Suprapubic skin (tissue), 4 donors: ENCODE measurements at regions not wholly inside any gene's neighbourhood (a gene's known extent, or its start where the extent isn't known, plus 50 kb on each side); places are given as distances from the start of the nearest gene placed in this dataset.

ENCODE experiments used
- DNase-seq, 2 donors: peaks; one replicate each; pipeline ENCODE4 v3.0.0-alpha.2; 2019; ENCODE audit warnings: low spot score in 2 of 2
- H3K27ac ChIP-seq: fragments of 200-600 bp; sonication (generic); one replicate; pipeline ENCODE4 v1.5.1; 2019
- H3K27me3 ChIP-seq: fragments of 200-600 bp; sonication (generic); one replicate; pipeline ENCODE4 v1.5.1; 2019
- H3K36me3 ChIP-seq: fragments of 200-600 bp; sonication (generic); one replicate; pipeline ENCODE4 v1.5.1; 2019
- H3K4me1 ChIP-seq: fragments of 200-600 bp; sonication (generic); one replicate; pipeline ENCODE4 v1.5.1; 2019
- H3K4me3 ChIP-seq: fragments of 200-600 bp; sonication (generic); one replicate; pipeline ENCODE4 v1.5.1; 2019; ENCODE audit warnings: mild to moderate bottlenecking
- H3K9me3 ChIP-seq: fragments of 200-600 bp; sonication (generic); one replicate; pipeline ENCODE4 v1.5.1; 2019
- EP300 ChIP-seq: sonication (generic); formaldehyde crosslinking; IDR thresholded peaks from one replicate; pipeline ENCODE4 v1.6.1; 2017; ENCODE audit warnings: antibody characterized with exemption
- POLR2A ChIP-seq, 2 donors: fragments of 450-650 bp; IDR thresholded peaks; one replicate each; pipeline ENCODE4 v1.6.1; 2017; ENCODE audit warnings: antibody characterized with exemption in 2 of 2, mild to moderate bottlenecking in 2 of 2, moderate library complexity in 2 of 2
- POLR2AphosphoS5 ChIP-seq, 3 donors: sonication (generic); formaldehyde crosslinking; IDR thresholded peaks; one replicate each; pipeline ENCODE4 v1.6.1; 2017; ENCODE audit warnings: antibody characterized with exemption in 3 of 3
- WGBS: methylation state at CpG from one replicate; pipeline ENCODE4 v1.1.5; 2018; 5-methylcytosine and 5-hydroxymethylcytosine counted together
- TF ChIP-seq, protein P1 (sequence below), 2 donors: fragments of 200-600 bp in 1 of 2; fragments of 450-650 bp in 1 of 2; sonication (generic) in 1 of 2; IDR thresholded peaks; one replicate each; pipeline ENCODE4 v1.5.1; 2016 to 2019; ENCODE audit warnings: antibody characterized with exemption in 2 of 2, mild to moderate bottlenecking in 1 of 2, moderate library complexity in 1 of 2

DNA sequence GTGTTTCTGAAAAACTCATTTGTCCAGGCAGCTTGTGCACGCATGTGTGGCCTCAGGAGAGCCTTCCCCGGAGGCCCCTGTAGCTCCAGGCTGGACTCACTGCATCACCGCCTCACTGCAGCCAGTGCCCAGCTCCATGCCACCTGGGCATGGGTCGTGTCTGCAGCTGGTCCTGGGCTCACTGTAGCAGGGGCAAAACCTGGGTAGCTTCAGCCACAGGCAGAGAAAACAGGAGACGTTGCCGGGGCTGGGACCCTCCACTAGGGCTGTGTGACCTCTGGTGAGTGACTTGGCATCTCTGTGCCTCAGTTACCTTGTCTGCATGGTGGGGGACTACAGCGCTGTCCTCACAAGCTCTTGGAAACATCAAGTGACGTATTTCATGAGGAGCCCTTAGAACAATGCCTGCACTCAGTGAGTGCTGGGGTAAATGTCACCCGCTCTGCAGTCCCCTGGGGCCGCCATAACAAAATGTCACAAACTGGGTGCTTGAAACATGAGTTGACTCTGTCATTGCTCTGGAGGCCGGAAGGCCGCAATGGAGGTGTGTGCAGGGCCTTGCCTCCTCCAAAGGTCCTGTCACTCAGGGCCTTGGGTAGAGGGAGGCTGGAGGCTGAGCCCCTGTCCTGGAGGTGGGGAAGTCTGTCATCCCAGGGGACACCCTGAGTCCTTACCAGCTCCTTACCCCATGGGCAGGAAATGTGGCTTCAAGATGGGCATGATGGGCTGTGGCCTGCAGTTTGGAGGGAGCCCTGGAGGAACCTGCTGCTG lies 488.7 kb downstream of the TBC1D22A start:
- Histone ChIP-seq H3K27me3 (peaks cover 45% of the 10 kb centered on the region), H3K4me1 (no peaks in the 10 kb centered on the region), H3K36me3 (no peaks in the 10 kb centered on the region), H3K27ac (no peak overlapping the region), H3K4me3 (no peak overlapping the region), H3K9me3 (no peaks in the 10 kb centered on the region)
- WGBS: 77% methylated on average over 5 of the region's 12 CpGs
- no peak for DNase-seq
- no peak for TF ChIP-seq POLR2AphosphoS5 (IDR thresholded peaks at IDR 0.05)
- TF ChIP-seq, protein P1, sequence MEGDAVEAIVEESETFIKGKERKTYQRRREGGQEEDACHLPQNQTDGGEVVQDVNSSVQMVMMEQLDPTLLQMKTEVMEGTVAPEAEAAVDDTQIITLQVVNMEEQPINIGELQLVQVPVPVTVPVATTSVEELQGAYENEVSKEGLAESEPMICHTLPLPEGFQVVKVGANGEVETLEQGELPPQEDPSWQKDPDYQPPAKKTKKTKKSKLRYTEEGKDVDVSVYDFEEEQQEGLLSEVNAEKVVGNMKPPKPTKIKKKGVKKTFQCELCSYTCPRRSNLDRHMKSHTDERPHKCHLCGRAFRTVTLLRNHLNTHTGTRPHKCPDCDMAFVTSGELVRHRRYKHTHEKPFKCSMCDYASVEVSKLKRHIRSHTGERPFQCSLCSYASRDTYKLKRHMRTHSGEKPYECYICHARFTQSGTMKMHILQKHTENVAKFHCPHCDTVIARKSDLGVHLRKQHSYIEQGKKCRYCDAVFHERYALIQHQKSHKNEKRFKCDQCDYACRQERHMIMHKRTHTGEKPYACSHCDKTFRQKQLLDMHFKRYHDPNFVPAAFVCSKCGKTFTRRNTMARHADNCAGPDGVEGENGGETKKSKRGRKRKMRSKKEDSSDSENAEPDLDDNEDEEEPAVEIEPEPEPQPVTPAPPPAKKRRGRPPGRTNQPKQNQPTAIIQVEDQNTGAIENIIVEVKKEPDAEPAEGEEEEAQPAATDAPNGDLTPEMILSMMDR (IDR thresholded peaks at IDR 0.05): no peak
- no peak for TF ChIP-seq EP300
- TF ChIP-seq POLR2A (IDR thresholded peaks at IDR 0.05): no peak

DNA sequence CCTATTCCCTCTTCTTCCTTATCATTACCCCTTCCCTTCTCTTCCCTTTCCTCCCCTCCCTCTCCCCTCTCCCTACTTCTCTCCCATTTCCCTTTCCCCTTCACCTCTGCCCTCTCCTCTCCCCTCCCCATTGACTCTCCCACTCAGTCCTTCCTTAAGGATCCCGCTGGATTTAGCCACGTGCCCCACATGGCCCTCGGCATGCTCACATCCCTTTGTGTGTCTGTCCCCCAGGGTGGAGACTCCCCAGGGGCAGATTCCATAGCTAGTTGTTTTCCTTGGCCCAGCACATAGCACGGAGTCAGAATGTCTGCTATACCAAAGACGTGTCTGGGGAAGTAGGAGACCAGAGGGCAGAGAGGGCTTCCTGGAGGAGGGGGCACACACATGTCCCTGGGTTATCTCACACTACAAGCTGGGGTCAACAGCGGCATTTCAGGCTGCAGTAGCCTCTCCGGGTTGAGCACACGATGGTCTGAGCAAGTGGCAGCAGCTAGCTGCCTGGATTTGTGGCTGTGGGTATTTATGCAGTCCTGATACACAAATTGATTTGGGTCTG lies 487.0 kb downstream of the TBC1D22A start:
- H3K4me3 ChIP-seq: no peak overlapping the region
- no peaks in the 10 kb centered on the region for H3K4me1 ChIP-seq
- H3K36me3 ChIP-seq: no peaks in the 10 kb centered on the region
- WGBS: 52% methylated on average over 8 of the region's 8 CpGs
- H3K27ac ChIP-seq: no peak overlapping the region
- no peaks in the 10 kb centered on the region for H3K9me3 ChIP-seq
- H3K27me3 ChIP-seq: peaks cover 48% of the 10 kb centered on the region
- no peak for DNase-seq
- TF ChIP-seq, protein P1 (IDR thresholded peaks at IDR 0.05): no peak
- no peak for TF ChIP-seq POLR2A (IDR thresholded peaks at IDR 0.05)
- TF ChIP-seq POLR2AphosphoS5 (IDR thresholded peaks at IDR 0.05): no peak
- no peak for TF ChIP-seq EP300

DNA sequence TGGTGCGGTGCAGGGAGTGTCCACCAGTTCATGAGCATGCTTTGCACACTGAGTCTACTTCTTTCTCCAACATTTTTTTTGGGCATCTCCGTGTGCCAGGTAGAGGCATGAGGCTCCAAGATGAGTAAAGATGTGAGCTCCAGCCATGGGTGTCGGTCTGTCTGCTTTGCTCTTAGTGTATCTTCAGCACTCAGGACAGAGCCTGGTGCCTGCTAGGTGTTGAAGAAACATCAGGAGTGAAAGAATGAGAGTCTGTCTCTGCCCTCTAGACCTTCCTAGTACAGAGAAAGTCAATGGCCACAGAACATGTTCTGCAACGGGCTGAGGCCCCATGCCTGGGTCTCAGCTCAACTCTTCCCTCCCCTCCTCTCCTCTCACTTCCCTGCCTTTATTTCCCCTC lies 486.5 kb downstream of the TBC1D22A start:
- TF ChIP-seq POLR2A (IDR thresholded peaks at IDR 0.05): no peak
- TF ChIP-seq, protein P1 (IDR thresholded peaks at IDR 0.05): no peak
- Histone ChIP-seq H3K27me3 (peaks cover 48% of the 10 kb centered on the region), H3K36me3 (no peaks in the 10 kb centered on the region), H3K4me3 (no peak overlapping the region), H3K4me1 (no peaks in the 10 kb centered on the region), H3K9me3 (no peaks in the 10 kb centered on the region), H3K27ac (no peak overlapping the region)
- WGBS: 82% methylated on average over 4 of the region's 4 CpGs
- DNase-seq: no peak

DNA sequence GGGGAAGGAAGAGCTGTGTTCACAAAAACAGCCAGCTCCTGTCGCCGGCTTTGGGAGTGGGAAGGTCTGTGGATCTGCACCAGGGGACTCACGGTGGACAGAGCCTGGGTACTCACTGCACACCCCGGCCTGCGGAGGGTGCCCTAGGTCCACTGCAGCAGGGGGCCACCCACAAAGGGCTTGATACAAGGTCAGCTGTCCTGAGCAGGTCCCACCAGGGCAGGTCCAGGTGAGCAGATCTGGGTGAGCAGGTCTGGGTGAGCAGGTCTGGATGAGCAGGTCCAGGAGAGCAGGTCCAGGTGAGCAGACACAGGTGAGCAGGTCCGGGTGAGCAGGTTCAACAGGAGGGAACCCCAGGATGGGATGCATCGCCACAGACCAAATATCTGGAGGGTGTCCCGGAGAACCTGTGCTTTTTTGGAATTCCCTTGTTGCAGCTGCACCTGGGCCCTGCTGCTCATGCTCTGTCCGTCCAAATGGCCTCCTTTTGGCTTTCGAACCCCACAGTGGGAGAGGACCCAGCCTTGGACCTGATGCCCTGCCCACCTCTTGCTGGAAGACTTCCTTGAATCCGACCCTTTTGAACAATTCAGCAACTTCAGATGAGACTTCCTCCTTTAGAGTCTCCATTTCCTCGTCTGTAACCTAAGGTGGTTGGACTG lies 485.3 kb downstream of the TBC1D22A start:
- no peaks in the 10 kb centered on the region for H3K36me3 ChIP-seq
- no peak overlapping the region for H3K4me3 ChIP-seq
- H3K27me3 ChIP-seq: peaks cover 48% of the 10 kb centered on the region
- DNase-seq: no peak
- H3K27ac ChIP-seq: no peak overlapping the region
- no peaks in the 10 kb centered on the region for H3K4me1 ChIP-seq
- peaks cover 8% of the 10 kb centered on the region for H3K9me3 ChIP-seq
- WGBS: 78% methylated on average over 12 of the region's 12 CpGs
- TF ChIP-seq, protein P1 (IDR thresholded peaks at IDR 0.05): no peak
- TF ChIP-seq POLR2AphosphoS5 (IDR thresholded peaks at IDR 0.05) (no peak), POLR2A (IDR thresholded peaks at IDR 0.05) (no peak), EP300 (no peak)

DNA sequence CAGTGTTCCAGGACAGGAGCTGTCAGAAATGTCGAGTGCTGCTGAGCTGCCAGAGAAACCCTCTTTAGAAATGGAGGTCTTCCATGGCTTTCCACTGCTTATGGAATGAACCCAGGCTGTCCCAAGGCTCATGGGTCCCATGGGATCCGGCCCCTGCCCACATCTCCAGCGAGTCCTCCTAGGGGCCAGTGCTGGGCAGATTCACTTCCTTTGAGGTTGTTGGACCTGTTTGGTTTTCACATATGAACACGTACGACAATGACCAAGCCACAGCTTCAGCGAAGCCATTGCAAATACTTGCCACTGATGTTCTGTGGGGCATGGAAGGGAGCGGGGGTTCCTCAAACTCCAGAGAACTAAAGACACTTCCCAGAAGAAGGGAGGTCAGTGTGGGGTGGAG lies 483.3 kb downstream of the TBC1D22A start:
- no peak overlapping the region for H3K4me3 ChIP-seq
- H3K4me1 ChIP-seq: no peaks in the 10 kb centered on the region
- peaks cover 35% of the 10 kb centered on the region for H3K27me3 ChIP-seq
- TF ChIP-seq, protein P1 (IDR thresholded peaks at IDR 0.05): no peak
- TF ChIP-seq EP300 (no peak), POLR2A (IDR thresholded peaks at IDR 0.05) (no peak), POLR2AphosphoS5 (IDR thresholded peaks at IDR 0.05) (no peak)
- H3K9me3 ChIP-seq: peaks cover 8% of the 10 kb centered on the region
- no peak for DNase-seq
- no peaks in the 10 kb centered on the region for H3K36me3 ChIP-seq
- 88% methylated on average over 6 of the region's 7 CpGs for WGBS
- H3K27ac ChIP-seq: no peak overlapping the region
